ENCODE measurements at regions not wholly inside any gene's neighbourhood (a gene's known extent, or its start where the extent isn't known, plus 50 kb on each side); places are given as distances from the start of the nearest gene placed in this dataset.
"Not testable (repeated sequence)": the region's sequence is repeated elsewhere in the genome, so short reads cannot be mapped to it uniquely, and the experiment has no call there.

GRCh38 chr15:96860741-96861140, 530.2 kb downstream of the NR2F2 start:
- 60 to 74% methylated on average over 4 of the region's 4 CpGs for WGBS, 2 donors
- TF ChIP-seq CTCF (IDR thresholded peaks at IDR 0.05) = no peak
- TF ChIP-seq POLR2A (IDR thresholded peaks at IDR 0.05) = no peak
- intact Hi-C loops (cut with DNase I; ENCODE audit: low total_unique reads) = no loop called here
- DNase-seq (ENCODE audit: low spot score in 2 of 2) = no peak
- no peak overlapping the region for H3K4me3 ChIP-seq (ENCODE audit: low read depth, poor library complexity, severe bottlenecking)

DNA sequence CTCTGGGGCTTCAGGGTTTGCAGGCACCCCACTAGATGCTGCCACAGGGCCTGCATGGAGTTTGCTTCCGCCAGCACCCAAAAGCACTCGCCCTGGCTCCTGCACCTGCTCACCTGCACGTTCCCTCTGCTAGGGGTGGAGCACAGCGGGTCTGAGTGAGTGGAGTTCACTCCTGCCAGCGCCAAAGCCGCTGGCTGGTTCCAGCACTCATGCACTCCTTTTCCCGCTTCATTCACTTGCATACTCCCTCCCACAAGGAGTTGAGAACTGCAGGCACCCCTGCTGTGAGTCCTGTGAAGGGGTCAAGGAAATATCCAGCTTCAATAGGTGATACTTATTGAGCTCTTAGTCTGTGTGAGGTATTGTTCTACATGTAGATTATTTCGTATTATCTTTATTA, 537.5 kb downstream of the NR2F2 start:
- no peak for DNase-seq (ENCODE audit: low spot score in 2 of 2)
- H3K4me3 ChIP-seq (ENCODE audit: low read depth, poor library complexity, severe bottlenecking) = no peak overlapping the region
- whole genome bisulfite sequencing, 2 donors = 81 to 83% methylated on average over 8 of the region's 8 CpGs
- TF ChIP-seq POLR2A (IDR thresholded peaks at IDR 0.05) = no peak
- TF ChIP-seq CTCF (IDR thresholded peaks at IDR 0.05) = no peak
- intact Hi-C loops (cut with DNase I; ENCODE audit: low total_unique reads) = no loop called here

- no peak for DNase-seq (ENCODE audit: low spot score in 2 of 2)
- 96 to 97% methylated on average over 1 of the region's 1 CpG for WGBS, 2 donors
- intact Hi-C loops (cut with DNase I; ENCODE audit: low total_unique reads) = no loop called here
- H3K4me3 ChIP-seq (ENCODE audit: low read depth, poor library complexity, severe bottlenecking) = no peak overlapping the region
- TF ChIP-seq CTCF (IDR thresholded peaks at IDR 0.05) (no peak), POLR2A (IDR thresholded peaks at IDR 0.05) (no peak)
These were observed 538.6 kb downstream of the NR2F2 start for GRCh38 chr15:96869122-96869521.

GRCh38 chr15:96869790-96870189, 539.3 kb downstream of the NR2F2 start:
- WGBS, 2 donors = 58 to 69% methylated on average over 1 of the region's 1 CpG
- no peak overlapping the region for H3K4me3 ChIP-seq (ENCODE audit: low read depth, poor library complexity, severe bottlenecking)
- intact Hi-C loops (cut with DNase I; ENCODE audit: low total_unique reads) = no loop called here
- no peak for DNase-seq (ENCODE audit: low spot score in 2 of 2)
- TF ChIP-seq CTCF (IDR thresholded peaks at IDR 0.05) = no peak
- TF ChIP-seq POLR2A (IDR thresholded peaks at IDR 0.05) = no peak

GRCh38 chr15:96870580-96870979, 540.1 kb downstream of the NR2F2 start:
- intact Hi-C loops (cut with DNase I; ENCODE audit: low total_unique reads) = no loop called here
- H3K4me3 ChIP-seq (ENCODE audit: low read depth, poor library complexity, severe bottlenecking) = no peak overlapping the region
- TF ChIP-seq CTCF (IDR thresholded peaks at IDR 0.05) (no peak), POLR2A (IDR thresholded peaks at IDR 0.05) (no peak)
- WGBS, 2 donors = 67 to 74% methylated on average over 8 of the region's 8 CpGs
- DNase-seq (ENCODE audit: low spot score in 2 of 2) = no peak

GRCh38 chr15:96877442-96877841, 546.9 kb downstream of the NR2F2 start:
- intact Hi-C loops (cut with DNase I; ENCODE audit: low total_unique reads); DNase-seq (ENCODE audit: low spot score in 2 of 2); H3K4me3 ChIP-seq (ENCODE audit: low read depth, poor library complexity, severe bottlenecking): not testable (repeated sequence)
- 81 to 91% methylated on average over 5 to 6 of the region's 6 CpGs for WGBS, 2 donors
